ENCODE measurements at regions not wholly inside any gene's neighbourhood (a gene's known extent, or its start where the extent isn't known, plus 50 kb on each side); places are given as distances from the start of the nearest gene placed in this dataset.

- no peak for DNase-seq
These were observed 677.7 kb upstream of the KLF4 start for GRCh38 chr9:108167136-108167900.

GRCh38 chr9:108166519-108166918 is 677.0 kb upstream of the KLF4 start:
- no peak for DNase-seq

- DNase-seq: no peak
These were observed 673.9 kb upstream of the KLF4 start for GRCh38 chr9:108163321-108164005.

DNA sequence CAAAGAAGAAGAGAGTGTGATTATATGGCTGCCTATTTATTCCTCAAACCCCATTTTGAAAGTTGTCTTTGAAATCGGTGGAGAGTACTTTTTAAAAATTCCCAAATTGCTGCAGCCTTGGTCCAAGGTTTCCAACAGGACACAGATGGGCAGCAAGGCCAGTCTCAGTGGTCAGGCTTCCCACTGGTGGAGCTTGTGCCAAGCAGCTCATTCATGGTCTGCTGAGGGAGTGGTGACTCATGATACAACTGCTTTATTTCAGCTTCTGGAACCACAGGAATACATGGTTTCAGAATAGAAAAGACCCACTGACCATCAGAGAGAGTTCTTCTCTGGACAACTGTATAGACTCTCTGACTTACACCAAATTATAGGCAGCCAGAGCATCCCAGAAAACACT is 673.1 kb upstream of the KLF4 start:
- no peak for DNase-seq

- DNase-seq: no peak
These were observed 671.9 kb upstream of the KLF4 start for GRCh38 chr9:108161503-108161902.

DNA sequence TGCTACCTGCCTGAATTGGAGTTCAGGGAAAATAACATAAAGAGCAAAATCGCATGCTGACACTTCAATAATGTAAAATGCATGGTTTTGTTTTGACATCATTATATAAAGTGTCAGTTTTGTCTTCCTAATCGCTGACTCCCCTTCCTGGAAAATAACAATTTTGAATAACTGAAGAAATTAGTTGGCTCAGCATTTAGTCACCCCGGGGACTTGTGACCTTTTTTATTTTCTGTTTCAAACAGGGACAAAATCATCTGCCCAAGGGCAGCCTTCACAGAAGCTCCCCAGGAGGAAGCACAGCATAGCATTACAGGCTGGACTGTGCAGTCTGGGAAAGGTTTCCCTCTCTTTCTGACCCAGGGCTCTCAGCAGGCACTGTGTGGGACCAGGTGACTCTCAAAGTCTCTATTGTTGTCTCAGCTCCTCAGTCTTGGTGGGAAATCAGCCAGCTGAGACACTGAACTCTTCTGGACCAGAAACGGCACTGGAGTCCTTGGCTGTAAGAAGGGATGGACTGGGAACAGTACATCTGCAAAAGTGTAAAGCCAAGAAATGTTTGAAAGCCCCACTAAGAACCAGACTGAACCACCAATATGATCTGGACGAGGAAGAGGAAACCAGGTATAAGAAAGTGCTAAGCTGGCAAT is 671.3 kb upstream of the KLF4 start:
- no peak for DNase-seq

GRCh38 chr9:108160039-108160438 is 670.5 kb upstream of the KLF4 start:
- DNase-seq: no peak

DNA sequence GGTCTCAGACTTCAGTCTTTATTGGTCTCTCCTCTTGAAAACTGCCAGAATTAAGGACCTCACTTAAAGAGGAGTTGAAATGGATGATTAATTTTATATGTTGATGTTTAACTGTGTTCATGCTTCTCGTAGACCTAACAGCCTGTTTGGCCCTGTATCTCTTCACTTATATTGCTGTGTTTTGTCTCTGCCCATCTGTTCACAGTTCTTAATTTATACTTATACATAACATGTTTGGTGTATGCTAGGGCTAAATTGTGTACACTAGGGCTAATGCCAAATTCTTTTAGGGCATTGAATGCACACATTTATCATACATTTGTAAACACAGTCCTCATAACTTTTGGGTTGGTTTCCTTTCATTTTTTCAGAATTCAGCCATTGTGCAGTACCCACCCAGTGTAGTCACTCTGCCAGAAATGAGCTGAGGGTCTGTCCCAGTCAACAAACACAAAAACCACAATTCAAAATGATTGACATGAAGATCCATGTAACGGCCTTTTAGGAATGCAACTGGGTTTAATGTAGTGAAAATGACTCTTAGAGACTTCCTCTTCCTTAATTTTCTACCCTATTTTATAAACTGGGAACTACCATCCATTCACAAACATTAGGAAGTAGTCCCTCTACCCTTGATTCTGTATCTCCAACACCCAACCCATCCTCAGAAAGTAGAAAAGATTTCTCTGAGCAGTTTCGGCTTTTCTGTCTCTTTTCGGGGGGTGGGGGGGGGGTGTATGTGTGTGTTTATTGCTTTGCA is 668.8 kb upstream of the KLF4 start:
- no peak for DNase-seq

GRCh38 chr9:108156270-108156998 is 666.9 kb upstream of the KLF4 start:
- DNase-seq: no peak

GRCh38 chr9:108153416-108153815 is 663.8 kb upstream of the KLF4 start:
- no peak for DNase-seq

GRCh38 chr9:108150736-108151586 is 661.4 kb upstream of the KLF4 start:
- no peak for DNase-seq

DNA sequence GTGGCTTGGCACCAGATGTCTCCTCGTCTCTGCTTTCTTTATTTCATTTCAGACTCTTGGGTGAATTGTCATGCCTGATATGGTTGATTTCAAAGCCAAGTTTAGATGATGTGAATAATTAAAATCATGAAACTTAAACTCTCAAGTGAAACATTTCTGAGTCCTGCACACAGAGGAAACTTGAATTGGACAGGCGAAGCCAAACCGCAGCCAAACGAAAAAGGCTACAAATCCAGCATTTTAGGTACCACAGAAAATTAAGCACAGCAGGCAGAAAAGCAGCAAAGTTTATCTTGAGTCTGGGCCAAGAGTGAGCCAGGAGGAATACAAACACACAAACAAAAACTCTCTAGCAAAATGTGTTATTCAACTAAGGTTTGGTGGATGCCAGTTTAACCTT is 659.8 kb upstream of the KLF4 start:
- DNase-seq: no peak

- no peak for DNase-seq
These were observed 653.1 kb upstream of the KLF4 start for GRCh38 chr9:108142504-108143201.

GRCh38 chr9:108142142-108142503 is 652.6 kb upstream of the KLF4 start:
- DNase-seq: no peak

DNA sequence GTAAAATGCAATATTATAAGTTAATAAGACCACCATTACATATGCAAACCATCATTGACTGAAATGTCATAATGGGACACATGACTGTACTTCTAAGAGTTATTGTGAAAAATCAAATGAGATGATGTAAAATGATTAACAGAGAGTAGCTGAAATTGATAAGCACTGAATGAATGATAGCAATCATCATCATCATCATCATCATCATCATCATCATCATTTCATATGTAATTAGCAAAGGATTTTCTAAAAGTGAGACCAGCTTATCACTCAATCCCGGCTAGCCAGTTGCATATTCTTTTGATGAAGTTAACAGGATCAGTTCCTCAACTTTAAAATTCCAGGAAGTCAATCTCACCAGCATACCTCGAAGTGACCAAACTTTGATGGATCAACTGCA is 650.3 kb upstream of the KLF4 start:
- DNase-seq: no peak

DNA sequence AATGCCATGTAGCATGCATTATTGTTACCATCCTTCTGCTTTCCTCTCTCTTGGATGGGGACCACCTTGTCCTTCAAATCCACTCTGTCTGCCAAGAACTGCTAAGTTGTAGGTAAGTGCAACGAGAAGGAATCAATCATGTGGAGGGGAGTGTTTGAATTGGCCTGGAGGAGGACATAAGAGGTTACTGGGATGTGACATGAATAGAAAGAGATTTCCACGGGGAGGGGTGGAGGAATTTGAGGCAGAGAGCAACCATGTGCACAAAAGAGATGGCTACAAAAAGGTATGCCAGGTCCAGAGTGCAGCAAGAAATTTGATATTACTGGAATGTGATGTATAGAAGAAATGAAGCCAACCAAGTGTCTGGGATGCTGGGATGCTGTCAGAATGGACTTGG is 648.9 kb upstream of the KLF4 start:
- no peak for DNase-seq

- DNase-seq: no peak
These were observed 647.1 kb upstream of the KLF4 start for GRCh38 chr9:108136656-108137055.

DNA sequence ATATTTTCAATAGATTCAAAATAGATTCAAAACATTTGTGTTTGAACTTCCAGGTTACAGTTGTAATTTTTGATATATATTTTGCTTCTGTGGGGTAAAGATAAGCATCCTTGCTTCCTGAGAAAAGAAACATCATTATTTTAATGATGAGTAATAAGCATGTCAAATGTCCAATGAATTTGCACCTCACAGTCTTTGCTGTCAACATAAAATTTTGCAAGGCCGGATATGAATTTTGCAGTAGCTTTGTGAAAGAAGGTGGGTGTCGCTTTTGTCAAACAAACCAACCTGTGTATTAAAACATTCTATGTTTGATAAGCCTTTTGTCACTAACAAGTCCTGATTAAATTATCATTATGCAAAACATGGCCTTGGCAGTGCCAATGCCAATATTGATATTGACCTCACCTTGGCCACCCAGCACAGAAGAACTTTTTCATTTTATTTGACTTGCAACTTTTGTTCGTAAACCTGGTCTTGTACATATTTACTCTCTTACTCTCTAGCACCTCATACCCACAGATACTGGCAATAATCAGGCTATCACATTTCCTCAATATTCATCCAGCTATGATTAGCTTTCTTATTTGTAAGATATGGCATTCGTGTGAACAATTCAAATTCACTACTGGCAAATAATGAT is 645.0 kb upstream of the KLF4 start:
- DNase-seq: no peak

GRCh38 chr9:108133680-108134079 is 644.1 kb upstream of the KLF4 start:
- DNase-seq: no peak

- no peak for DNase-seq
These were observed 643.5 kb upstream of the KLF4 start for GRCh38 chr9:108133101-108133500.

DNA sequence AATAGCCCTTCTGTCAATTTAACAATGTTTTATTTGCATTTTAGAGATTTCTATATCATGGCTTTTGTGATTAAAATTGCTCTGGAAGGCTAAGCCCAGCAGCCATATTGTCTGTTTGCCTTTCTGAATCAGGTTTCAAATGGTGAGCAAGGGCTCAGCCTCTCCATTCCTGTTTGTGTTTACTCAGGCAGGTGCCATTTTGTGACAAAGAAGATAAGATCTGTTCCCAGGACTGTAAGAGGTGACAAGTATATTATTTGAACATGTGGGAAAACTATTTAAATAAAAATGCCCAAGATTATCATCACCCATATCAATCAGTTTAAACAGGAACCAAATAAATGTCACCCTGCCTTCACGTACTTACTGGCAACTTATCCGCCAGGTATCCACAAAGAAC is 641.3 kb upstream of the KLF4 start:
- DNase-seq: peak; percentile 11
